Lower leg skin (tissue), 4 donors: ENCODE measurements at regions not wholly inside any gene's neighbourhood (a gene's known extent, or its start where the extent isn't known, plus 50 kb on each side); places are given as distances from the start of the nearest gene placed in this dataset.

Experiments
- DNase-seq, 2 donors: peaks; one replicate each; pipeline ENCODE4 v3.0.0-alpha.2; 2019; ENCODE audit warnings: low spot score in 2 of 2
- H3K4me3 ChIP-seq: fragments of 200-600 bp; sonication (generic); 2 replicates; pipeline ENCODE4 v1.5.1; 2017; ENCODE audit warnings: mild to moderate bottlenecking, low read depth; ENCODE audit not compliant: poor library complexity, severe bottlenecking
- CTCF ChIP-seq, 3 donors: fragments of 450-650 bp; IDR thresholded peaks; one replicate each; pipeline ENCODE4 v1.5.1; 2016; ENCODE audit warnings: antibody characterized with exemption in 3 of 3, mild to moderate bottlenecking in 3 of 3, moderate library complexity in 2 of 3
- POLR2A ChIP-seq, 2 donors: fragments of 450-650 bp; IDR thresholded peaks; one replicate each; pipeline ENCODE4 v1.6.1; 2016 to 2017; ENCODE audit warnings: antibody characterized with exemption in 2 of 2, mild to moderate bottlenecking in 1 of 2, moderate library complexity in 1 of 2
- WGBS, 2 donors: methylation state at CpG; one replicate each; pipeline ENCODE4 v1.1.5; 2018; 5-methylcytosine and 5-hydroxymethylcytosine counted together
- intact Hi-C: fragments of 100-400 bp; cut with DNase I; formaldehyde crosslinking; loops from one replicate; pipeline ENCODE4 v1.15.0; 2023; ENCODE audit warnings: low total_unique reads

- no peak for DNase-seq
- intact Hi-C loops, result no loop called here
- TF ChIP-seq CTCF (IDR thresholded peaks at IDR 0.05) (no peak), POLR2A (IDR thresholded peaks at IDR 0.05) (no peak)
- no peak overlapping the region for H3K4me3 ChIP-seq
- 97% methylated on average over 2 of the region's 2 CpGs for WGBS, 2 donors
Measured at GRCh38 chr6:106035655-106036054, 50.5 kb upstream of the PRDM1 start.

DNA sequence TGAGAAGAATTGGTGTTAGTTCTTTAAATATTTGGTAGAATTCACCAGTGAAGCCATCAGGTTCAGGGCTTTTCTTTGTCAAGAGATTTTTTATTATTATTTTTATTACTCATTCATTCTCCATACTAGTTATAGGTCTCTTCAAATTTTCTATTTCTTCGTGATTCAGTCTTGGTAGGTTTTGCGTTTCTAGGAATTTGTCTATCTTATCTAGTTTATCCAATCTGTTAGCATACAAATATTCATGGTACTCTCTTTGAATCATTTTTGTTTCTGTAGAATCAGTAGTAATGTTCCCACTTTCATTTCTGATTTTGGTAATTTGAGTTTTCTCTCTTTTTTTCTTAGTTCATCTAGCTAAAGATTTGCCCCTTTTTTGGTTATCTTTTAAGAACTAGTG lies 52.3 kb upstream of the PRDM1 start:
- H3K4me3 ChIP-seq, result no peak overlapping the region
- WGBS, 2 donors, result 83 to 94% methylated on average over 2 of the region's 2 CpGs
- TF ChIP-seq POLR2A (IDR thresholded peaks at IDR 0.05), result no peak
- TF ChIP-seq CTCF (IDR thresholded peaks at IDR 0.05), result no peak
- DNase-seq, result no peak
- intact Hi-C loops, result no loop called here

- intact Hi-C loops, result no loop called here
- TF ChIP-seq POLR2A (IDR thresholded peaks at IDR 0.05), result no peak
- DNase-seq, result no peak
- no peak overlapping the region for H3K4me3 ChIP-seq
Measured at GRCh38 chr6:106027758-106028157, 58.4 kb upstream of the PRDM1 start.

- intact Hi-C loops, result no loop called here
- H3K4me3 ChIP-seq, result no peak overlapping the region
- TF ChIP-seq CTCF (IDR thresholded peaks at IDR 0.05) (no peak), POLR2A (IDR thresholded peaks at IDR 0.05) (no peak)
- DNase-seq, result no peak
- 54 to 55% methylated on average over 17 of the region's 17 CpGs for WGBS, 2 donors
Measured at GRCh38 chr6:106026748-106027715, 59.1 kb upstream of the PRDM1 start.

GRCh38 chr6:106025655-106026054 lies 60.5 kb upstream of the PRDM1 start:
- intact Hi-C loops, result no loop called here
- H3K4me3 ChIP-seq, result no peak overlapping the region
- DNase-seq, result no peak
- TF ChIP-seq POLR2A (IDR thresholded peaks at IDR 0.05) (no peak), CTCF (IDR thresholded peaks at IDR 0.05) (no peak)

DNA sequence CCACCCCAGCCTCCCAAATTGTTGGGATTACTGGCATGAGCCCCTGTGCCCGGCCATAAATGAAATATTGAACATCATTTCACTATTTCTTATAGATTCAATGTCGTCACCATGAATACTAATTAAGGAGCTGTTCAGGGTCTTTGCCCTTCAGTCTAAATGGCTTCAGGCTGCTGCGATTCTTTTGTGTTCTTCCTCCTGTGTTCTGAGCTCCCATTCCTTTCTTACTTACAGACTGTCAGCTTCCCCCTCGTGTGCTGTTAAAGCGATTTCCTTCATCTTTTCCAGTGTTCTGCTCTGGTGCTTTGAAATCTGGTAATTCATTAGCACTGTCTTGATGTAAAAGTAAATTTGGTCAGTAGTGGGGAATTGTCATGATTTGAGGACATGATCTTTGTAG lies 63.3 kb upstream of the PRDM1 start:
- H3K4me3 ChIP-seq, result no peak overlapping the region
- no peak for DNase-seq
- intact Hi-C loops, result no loop called here
- WGBS, 2 donors, result 91 to 92% methylated on average over 5 of the region's 5 CpGs
- TF ChIP-seq CTCF (IDR thresholded peaks at IDR 0.05), result no peak
- TF ChIP-seq POLR2A (IDR thresholded peaks at IDR 0.05), result no peak
